HT1080 (cell line): ENCODE measurements at regions not wholly inside any gene's neighbourhood (a gene's known extent, or its start where the extent isn't known, plus 50 kb on each side); places are given as distances from the start of the nearest gene placed in this dataset.

Experiments used
- DNase-seq: peaks from one replicate; pipeline ENCODE4 v3.0.0-alpha.2; 2015; ENCODE audit warnings: low read depth

DNA sequence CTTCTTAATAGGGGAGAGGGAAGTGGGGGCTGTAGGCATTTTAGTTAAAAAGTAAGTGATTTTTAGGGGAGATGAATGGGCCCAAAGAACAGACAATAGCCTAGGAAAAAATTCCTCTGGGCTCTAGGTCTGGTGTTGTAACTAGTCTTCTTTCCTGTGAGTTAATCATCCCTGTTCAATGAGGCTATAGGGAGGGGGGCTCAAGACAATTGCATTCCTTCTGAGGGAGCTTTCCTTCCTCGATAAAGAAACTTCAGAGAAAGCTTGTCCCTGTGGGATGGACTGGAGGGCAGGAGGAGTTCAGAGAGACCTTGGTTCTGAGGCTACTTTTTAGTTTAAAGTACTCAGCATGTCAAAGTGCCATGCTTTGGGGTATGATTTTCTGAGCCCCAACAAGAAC lies 127.2 kb downstream of the BBS10 start:
- no peak for DNase-seq

DNA sequence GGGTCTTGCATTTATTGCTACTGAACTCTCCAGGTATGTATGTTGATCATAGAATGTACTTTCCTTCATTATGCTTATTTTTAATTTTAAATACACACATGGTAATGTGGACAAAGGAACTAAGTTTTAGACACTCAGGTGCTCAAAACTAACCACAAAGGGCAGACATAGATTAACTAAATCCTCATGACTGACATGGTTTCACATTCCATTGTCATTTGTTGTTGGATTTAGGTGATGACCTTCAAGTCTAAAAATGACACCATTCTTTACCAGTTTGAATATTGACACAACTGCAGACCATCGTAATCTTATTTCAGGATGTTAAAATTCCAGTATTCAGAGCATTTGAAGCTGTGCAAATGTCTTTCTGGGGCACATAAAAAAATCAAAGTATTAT lies 128.4 kb downstream of the BBS10 start:
- peak; percentile 47 for DNase-seq

DNA sequence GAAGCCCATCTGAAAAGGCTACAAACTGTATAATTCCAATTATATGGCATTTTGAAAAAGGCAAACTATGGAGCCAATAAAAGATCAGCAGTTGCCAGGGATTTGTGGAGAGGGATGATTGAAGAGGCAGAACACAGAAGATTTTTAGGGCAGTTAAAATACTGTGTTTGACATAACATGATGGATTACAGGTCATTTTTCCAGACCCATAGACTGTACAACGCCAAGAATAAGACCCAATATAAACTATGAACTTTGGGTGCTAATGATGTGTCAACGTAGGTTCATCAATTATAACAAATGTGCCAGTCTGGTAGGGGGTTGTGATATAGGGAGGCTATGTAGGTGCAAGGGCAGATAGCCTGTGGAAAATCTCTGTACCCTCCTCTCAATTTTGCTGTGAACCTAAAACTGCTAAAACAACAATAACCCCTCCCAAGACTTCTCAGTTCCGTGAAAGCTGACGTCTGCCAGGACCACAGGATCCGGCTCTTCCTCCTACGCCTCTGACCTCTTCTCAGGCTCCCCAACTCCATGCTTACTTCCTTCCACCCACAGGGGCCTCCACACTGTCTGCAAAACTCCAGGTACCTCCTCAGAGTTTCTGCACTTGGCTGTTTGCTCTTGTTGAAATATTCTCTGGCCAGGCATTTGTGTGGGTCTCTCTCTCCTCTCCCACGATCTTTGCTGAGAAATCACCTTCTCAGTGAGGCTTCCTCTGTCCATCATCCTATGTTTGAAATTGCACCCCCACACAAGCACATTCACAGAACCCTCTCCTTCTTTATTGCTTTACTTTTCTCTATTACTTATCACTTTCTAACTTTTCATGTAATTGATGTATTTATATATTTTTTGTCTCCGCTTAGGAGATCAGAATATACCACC lies 131.4 kb downstream of the BBS10 start:
- no peak for DNase-seq

DNA sequence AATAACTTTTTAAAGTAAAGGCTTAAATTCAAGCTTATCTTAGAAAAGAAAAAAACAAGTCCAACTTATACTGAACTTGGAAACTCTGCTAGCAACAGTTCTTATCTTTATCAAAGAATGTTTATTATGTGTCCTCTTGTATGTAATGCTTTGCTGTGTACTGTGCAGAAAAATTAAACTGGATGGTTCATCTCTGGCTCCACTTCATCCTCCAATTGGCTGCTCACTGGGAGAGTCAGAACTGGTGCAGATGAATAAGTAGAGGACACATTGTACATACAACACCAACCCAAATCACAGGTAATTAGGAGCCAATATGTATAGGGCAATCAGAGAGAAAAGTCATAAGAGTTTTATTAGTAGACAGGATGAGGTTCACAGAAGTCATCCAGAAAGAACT lies 123.6 kb upstream of the NAP1L1 start:
- no peak for DNase-seq

DNA sequence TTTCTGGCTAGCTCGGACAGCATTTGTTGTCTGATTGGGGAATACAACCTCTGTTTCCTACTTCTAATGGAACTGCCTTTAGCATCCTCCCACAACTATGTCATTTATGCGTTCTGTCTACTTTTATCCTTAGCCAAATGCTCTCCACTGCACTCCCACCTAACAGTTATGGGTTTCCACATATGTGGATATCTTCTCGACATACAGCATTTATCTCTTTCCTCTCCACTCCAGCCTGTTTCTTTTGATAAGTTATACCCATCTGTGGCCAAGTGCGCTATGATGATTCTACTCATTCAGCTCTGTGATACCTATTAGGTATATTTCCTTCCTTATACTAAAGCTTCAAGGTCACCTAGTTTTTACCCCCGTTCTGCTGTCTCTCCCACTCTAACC lies 122.2 kb upstream of the NAP1L1 start:
- DNase-seq: no peak

DNA sequence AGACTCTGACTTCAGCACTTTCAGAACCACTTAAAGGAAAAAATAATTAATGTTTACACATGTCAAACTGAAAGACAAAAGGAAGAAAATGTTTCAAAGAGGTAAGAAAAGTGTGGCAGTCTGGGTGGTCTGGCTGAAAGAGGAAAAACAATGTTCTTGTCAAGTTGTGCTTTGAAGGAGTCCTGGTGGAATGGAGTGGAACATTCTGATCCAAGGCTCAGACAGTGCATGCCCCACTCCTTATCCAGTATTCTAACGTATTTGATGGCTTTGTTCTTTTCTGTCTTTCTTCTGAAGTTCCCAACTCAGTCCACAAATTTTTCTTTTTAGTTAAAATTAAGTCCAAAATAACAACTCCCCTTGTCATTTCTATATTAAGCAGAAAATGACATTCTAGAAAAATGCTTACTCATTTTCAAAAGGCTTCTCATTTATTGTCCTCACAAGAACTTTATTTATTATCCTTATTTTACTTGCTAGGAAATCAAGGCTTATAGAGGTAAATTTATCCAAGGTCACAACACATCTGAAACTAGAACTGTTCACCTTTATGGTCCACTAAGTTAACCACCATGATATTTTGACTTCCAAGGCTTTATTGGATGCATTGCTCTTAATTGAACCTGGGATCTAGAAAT lies 121.7 kb upstream of the NAP1L1 start:
- DNase-seq: no peak

DNA sequence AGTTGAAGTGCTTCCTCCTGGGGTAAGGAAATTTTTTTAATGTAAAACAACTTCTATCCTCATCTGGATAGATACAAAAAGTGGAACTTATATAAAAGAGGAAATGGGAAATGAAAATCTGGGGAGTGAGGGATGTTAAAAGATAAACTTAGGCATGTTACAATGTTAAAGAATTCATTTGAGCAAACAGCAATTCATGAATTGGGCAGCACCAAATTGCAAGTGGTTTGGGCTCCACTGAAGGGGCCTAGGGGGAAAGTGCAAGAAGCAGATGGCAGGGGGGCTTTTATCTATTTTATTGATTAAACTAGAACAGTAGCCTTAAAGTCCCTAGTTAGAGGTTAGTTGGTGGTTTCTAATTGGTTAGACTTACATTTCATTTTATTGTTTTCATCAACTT lies 118.1 kb upstream of the NAP1L1 start:
- no peak for DNase-seq

DNA sequence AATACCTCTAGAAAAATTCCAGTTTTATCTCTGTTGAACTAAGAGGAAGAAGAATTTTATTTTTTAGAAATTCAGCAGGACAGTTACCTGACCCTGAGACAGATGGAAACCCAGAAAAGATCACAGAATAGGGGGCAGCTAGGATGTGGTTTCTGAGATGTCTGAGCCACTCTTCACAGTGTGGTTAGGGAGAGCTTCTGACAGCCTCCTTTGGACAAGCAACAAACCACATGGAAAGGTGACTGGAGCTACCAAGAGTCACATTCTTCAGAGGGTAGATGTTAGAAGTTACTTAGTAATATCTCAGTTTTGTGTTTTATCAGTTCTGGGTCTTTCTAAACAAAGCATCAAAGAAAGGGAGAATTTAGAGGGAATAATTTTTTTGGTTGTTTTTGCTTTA lies 117.3 kb upstream of the NAP1L1 start:
- DNase-seq: peak; percentile 60

DNA sequence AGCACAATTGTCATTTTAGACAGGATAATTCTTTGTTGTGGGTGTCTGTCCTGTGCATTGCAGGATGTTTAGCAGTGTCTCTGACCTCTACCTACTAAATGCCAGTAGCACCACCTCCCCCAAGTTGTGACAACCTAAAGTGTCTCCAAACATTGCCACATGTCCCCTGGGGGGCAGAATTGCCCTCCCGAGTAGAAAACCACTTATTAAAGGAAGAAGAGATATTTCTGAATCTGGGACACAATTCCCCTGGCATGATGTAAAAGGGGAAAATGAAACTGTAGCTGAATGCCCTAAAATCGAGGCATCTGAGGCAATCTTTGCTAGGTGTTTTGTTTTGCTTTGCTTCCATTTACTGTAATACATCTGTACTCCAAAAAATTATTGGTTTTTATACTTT lies 116.8 kb upstream of the NAP1L1 start:
- peak; percentile 10 for DNase-seq

DNA sequence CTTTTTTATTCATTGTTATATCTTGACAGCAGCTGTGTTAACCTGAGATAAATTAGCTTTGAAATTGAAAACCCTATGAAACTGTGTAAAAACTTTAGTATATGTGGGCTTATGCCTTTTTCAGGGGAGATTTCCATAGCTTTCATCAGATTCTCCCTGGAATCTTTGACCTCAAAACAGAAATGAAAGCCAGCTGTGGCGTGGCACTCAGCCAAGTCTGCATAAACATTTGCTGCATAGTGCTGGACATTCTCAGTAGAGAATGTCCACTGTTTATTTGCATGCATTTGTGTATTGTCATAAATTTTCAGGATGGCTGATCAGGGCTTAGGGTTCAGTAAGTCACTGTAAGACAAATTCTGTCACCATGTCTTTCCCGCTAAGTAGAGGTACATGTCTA lies 115.3 kb upstream of the NAP1L1 start:
- DNase-seq: peak; percentile 40

DNA sequence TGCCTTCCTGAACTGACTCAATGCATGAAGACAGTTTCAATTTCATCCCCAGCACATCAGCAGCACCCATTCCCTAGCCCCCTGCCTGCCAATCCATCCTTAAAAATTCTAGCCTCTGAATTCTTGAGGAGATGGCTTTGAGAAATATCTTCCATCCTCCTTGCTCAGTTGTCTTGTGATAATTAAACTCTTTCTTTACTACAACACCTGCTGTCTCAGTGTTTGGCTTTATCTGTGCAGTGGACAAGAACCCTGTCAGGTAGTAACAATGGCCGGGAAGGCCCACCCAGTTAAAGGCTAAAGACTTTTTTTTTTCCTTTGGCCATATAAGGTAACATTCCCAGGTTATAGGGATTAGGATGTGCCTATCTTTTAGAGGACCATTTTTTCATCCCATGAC lies 114.4 kb upstream of the NAP1L1 start:
- DNase-seq: no peak

DNA sequence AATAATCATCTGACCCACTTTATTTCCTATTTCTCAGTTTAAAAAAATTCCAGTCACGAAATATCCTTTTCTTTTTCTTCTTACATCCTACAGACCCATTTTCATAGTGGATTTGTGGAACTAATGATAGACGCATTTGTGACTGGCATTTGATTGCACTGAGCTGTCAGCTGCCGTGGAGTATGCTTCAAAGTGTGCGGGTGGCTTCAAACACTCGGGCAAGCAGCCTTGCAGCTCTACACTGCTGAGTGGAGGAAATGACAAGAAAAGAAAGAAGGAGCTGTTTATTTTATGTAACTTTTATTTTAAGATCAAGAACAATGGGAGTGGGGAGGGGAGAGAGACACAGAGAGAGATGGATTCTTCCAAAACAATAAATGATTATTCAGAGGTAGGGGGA lies 112.8 kb upstream of the NAP1L1 start:
- DNase-seq: no peak

DNA sequence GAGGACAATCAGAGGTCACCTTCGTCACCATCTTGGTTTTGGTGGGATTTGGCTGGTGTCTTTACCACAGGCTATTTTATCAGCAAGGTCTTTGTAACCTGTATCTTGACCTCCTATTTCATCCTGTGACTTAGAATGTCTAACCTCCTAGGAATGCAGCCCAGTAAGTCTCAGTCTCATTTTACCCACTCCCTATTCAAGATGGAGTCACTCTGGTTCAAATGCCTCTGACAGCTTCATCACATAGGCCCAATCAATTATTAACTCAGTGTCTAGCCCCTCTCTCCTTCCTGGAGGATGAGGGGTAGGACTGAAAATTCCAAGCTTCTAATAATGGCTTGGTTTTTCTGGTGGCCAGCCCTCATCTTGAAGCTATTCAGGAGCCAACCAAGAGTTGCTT lies 111.4 kb upstream of the NAP1L1 start:
- no peak for DNase-seq

DNA sequence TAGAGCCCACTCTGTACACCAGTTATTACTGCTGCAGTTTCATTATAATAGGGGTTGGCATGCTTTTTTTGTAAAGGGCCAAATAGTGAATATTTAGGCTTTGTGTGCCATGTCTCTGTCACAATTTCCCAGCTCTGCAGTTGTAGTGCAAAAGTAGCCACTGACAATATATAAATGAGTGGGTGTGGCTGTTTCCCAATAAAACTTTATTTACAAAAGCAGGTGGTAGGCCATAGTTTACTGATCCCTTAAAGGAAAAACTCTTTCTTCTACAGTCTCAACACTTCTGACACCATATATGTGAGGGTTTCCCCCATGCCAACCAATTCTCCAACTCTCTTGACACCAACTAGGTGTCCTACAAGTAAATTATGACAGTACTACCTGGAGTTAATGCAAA lies 110.2 kb upstream of the NAP1L1 start:
- no peak for DNase-seq

DNA sequence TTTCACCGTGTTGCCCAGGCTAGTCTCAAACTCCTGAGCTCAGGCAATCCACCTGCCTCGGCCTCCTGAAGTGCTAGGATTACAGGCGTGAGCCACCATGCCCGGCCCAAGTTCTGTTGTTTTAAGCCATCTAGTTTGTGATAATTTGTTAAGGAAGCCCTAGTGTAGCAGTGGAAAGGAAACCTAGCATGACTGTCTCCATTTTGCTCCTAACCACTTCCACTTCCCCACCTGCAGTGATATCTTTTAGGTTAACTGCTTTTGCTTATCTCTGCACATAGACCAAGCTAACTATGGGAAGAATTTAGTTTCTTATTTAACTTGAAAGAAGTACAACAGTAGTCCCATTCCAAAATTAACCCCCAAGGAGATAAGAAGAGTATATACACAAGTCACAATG lies 109.5 kb upstream of the NAP1L1 start:
- no peak for DNase-seq

DNA sequence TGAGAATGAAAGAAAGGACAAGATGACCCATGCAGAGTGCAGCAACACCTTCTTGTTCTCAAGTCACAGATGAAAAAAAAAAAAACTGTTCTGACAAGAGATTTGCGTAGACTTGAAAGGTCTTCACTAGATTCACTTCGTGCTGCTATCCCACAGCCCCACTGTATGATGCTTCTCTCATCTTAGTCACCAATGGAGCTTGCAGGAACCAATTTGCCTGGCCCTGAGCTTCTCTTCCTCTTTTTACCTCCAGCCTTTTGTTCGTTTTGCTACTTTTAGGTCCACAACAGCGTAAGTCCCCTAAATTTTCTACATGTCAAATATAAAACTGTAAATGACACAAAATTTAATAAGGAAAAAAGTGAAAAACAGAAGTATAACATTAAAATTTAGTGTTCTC lies 107.9 kb upstream of the NAP1L1 start:
- no peak for DNase-seq

DNA sequence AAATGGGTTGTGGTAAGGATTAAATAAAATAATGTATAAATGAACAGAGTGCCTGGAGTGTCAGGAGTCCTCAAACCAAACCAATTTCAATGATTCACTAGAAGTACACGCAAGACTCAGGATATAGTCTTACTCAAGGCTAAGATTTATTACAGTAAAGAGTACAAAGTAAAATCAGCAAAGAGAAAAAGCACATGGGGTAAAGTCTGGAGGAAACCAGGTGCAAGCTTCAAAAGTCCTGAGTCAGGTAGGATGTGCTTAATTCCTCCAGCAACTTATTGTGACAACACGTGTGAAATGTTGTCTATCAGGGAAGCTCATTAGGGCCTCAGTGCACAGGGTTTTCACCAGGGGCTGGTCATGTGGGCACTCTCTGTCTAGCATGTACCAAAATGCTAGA lies 105.8 kb upstream of the NAP1L1 start:
- no peak for DNase-seq

DNA sequence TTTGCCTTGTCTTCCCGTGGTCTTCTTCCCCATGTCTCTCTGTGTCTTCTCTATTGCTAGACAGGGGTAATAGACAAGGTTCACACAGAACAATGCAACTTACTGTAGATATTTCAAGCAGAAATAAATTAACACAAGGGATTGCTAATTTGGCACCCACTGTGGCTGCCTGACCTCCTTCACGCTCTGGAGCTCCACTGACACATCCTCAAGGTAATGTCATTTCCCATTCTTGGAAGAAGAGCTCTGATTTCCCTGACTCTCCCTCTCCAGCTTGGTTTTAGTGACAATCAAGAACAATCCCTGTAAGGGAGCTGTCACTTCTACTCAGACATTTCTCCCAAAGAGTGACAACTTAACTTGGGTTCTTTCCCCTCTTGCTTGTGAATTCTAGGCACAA lies 105.4 kb upstream of the NAP1L1 start:
- no peak for DNase-seq

DNA sequence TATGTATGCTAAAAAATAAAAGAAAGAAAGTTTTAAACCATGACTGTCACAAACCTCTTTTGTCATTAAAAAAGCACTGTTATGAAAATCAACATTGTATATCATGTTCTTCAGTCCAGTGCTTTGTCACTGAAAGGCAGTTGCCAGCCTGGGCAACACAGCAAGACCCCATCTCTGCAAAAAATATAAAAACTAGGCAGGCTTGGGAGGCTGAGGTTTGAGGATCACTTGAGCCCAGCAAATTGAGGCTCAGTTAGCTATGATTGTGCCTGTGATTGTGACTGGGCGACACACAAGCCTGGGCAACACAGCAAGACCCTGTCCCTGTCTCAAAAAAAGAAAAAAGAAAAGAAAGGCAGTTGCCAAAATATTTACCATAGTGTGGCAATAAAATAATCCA lies 102.7 kb upstream of the NAP1L1 start:
- DNase-seq: no peak

DNA sequence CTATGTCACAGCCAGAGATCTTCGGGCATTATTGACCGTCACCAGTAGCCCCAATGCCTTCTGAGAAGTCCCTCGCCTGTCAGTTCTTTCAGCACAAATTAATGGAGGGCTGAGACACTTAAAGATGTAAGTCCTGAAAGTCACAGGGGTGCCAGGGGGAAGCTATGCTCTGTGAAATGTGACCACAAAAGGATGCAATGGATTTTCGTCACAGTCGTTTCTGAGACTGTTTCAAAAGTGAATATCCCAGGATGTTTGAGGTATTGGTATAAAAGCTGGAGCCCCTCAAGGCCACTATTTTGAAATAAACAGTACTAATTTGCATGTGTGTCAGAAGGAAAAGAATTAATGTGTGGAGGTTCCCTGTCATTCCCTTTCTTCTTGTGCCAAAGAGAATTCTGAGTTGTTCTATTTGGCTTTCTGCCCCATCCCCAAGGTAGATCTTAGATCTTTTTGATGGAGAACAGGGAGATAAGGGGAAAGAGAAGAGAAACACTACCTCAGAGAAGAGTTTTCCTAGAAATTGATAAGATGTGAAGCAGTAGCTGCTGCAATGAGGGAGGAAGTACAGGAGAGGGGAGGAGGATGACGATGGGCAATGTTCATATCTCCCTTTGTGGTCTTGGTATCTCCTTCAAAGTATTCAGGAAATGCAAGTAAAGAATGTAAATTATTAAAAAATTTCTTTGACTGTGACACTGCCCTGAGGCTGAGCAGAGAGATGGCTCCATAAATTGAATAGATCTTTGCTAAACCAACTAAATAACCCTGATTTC lies 101.8 kb upstream of the NAP1L1 start:
- no peak for DNase-seq

DNA sequence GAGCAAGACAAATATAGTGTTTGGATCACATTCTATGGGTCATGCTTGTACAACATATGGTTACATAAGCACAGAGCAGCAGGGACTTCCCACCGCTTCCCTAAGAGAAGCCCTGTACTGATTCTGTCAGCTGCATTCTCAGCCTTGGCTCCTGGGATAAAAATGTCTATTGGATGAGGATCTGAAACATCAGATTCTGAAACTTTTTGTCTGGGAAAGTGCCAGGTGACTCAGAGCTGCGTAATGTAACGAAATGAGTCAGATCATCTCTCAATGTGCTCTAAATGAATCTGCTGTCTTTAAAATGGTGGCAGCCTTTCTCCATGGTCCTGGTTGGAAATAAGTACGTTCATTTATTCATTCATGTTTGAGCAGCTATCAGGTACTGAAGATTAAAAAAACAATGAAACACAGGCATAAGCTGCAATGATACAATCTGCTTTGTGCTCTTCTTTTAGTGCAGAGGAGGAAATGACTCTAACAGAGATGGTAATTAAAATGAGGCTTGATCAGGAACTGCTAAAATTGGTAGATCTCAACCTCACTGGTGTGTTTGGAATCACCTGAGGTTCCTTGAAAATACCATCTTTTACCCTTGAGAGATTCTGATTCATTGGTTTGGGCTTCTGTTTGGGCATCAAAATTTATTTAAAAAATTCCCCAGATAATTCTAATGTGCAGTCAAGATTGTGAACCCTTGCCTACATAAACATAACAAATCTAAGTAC lies 99.1 kb upstream of the NAP1L1 start:
- DNase-seq: peak; percentile 98
